ENCODE measurements at regions not wholly inside any gene's neighbourhood (a gene's known extent, or its start where the extent isn't known, plus 50 kb on each side); places are given as distances from the start of the nearest gene placed in this dataset.

DNA sequence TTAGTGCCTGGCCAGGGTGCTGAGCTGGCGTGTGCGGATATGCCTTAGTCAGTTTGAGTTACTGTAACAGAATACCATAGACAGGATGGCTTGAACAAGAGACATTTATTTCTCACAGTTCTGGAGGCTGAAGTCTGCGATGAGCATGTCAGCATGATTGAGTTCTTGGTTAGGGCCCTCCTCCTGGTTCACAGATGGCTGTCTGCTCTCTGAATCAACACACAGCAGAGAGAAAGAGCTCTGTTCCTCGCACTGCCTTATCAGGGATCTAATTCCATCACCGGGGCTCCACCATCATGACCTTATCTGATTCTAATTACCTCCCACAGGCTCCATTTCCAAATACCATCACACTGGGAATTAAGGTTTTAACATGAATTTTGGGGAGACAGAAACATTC lies 386.6 kb upstream of the DPH6 start:
- H3K4me1 ChIP-seq (ENCODE audit: control insufficient read depth, extremely low read depth, insufficient read depth, low read length) = no peaks in the 10 kb centered on the region
- no peak overlapping the region for H3K4me3 ChIP-seq (replicated peaks in 1 of 4; ENCODE audit: control extremely low read depth in 1 of 4, insufficient read depth in 1 of 4, low read depth in 3 of 4, low read length in 4 of 4)
- no peaks in the 10 kb centered on the region for H3K9me3 ChIP-seq (ENCODE audit: control insufficient read depth, insufficient read depth, low read depth, low read length)
- no peak overlapping the region for H3K4me2 ChIP-seq (ENCODE audit: extremely low read depth, insufficient read depth, low read length)
- no peak overlapping the region for H3K9ac ChIP-seq (ENCODE audit: insufficient read depth, low read length)
- no peaks in the 10 kb centered on the region for H3K27me3 ChIP-seq (ENCODE audit: control insufficient read depth, insufficient read depth, low read length)
- no peak overlapping the region for H2AFZ ChIP-seq (ENCODE audit: low read length)
- no peaks in the 10 kb centered on the region for H4K20me1 ChIP-seq (ENCODE audit: control insufficient read depth, extremely low read depth, insufficient read depth, low read length)
- no peaks in the 10 kb centered on the region for H3K79me2 ChIP-seq (ENCODE audit: control insufficient read depth, insufficient read depth, low read length)
- H3K36me3 ChIP-seq (ENCODE audit: control insufficient read depth, insufficient read depth, low read length) = no peaks in the 10 kb centered on the region
- no peak overlapping the region for H3K27ac ChIP-seq (ENCODE audit: insufficient read depth, low read length)
- peak in 1 of 2 donors; percentile 5 for DNase-seq (ENCODE audit: low read depth in 2 of 2)
- TF ChIP-seq EZH2 (IDR thresholded peaks at IDR 0.05; ENCODE audit: low read length, missing control alignments) = no peak
- TF ChIP-seq, protein P1, sequence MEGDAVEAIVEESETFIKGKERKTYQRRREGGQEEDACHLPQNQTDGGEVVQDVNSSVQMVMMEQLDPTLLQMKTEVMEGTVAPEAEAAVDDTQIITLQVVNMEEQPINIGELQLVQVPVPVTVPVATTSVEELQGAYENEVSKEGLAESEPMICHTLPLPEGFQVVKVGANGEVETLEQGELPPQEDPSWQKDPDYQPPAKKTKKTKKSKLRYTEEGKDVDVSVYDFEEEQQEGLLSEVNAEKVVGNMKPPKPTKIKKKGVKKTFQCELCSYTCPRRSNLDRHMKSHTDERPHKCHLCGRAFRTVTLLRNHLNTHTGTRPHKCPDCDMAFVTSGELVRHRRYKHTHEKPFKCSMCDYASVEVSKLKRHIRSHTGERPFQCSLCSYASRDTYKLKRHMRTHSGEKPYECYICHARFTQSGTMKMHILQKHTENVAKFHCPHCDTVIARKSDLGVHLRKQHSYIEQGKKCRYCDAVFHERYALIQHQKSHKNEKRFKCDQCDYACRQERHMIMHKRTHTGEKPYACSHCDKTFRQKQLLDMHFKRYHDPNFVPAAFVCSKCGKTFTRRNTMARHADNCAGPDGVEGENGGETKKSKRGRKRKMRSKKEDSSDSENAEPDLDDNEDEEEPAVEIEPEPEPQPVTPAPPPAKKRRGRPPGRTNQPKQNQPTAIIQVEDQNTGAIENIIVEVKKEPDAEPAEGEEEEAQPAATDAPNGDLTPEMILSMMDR (conservative IDR thresholded peaks at IDR 0.05 in 1 of 2, IDR thresholded peaks at IDR 0.05 in 1 of 2; ENCODE audit: low read depth in 1 of 2, low read length in 2 of 2) = no peak

DNA sequence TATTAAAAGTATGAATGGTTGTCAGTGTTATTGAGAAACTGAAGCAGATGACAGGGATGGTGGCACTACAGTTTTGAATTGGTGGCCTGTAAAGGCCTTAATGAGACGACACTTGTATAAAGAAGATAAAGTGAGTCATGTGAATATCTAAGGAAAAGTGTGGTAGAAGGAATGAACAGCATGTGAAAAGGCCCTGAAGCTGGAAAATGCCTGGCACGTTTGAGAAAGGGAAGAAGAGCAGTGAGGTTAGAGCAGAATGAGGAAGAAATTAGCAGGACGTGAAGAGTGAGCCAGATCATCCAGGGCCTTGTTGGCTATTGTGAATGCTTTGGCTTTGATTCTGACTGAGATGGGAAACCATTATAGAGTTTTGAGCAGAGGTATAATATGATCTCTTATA lies 387.6 kb upstream of the DPH6 start:
- no peak for DNase-seq (ENCODE audit: low read depth in 2 of 2)
- Histone ChIP-seq H2AFZ (ENCODE audit: low read length) (no peak overlapping the region), H3K4me1 (ENCODE audit: control insufficient read depth, extremely low read depth, insufficient read depth, low read length) (no peaks in the 10 kb centered on the region), H3K9ac (ENCODE audit: insufficient read depth, low read length) (no peak overlapping the region), H3K4me2 (ENCODE audit: extremely low read depth, insufficient read depth, low read length) (no peak overlapping the region), H4K20me1 (ENCODE audit: control insufficient read depth, extremely low read depth, insufficient read depth, low read length) (no peaks in the 10 kb centered on the region), H3K79me2 (ENCODE audit: control insufficient read depth, insufficient read depth, low read length) (no peaks in the 10 kb centered on the region), H3K4me3 (replicated peaks in 1 of 4; ENCODE audit: control extremely low read depth in 1 of 4, insufficient read depth in 1 of 4, low read depth in 3 of 4, low read length in 4 of 4) (no peak overlapping the region), H3K27me3 (ENCODE audit: control insufficient read depth, insufficient read depth, low read length) (no peaks in the 10 kb centered on the region), H3K27ac (ENCODE audit: insufficient read depth, low read length) (no peak overlapping the region), H3K36me3 (ENCODE audit: control insufficient read depth, insufficient read depth, low read length) (no peaks in the 10 kb centered on the region), H3K9me3 (ENCODE audit: control insufficient read depth, insufficient read depth, low read depth, low read length) (no peaks in the 10 kb centered on the region)
- TF ChIP-seq, protein P1 (conservative IDR thresholded peaks at IDR 0.05 in 1 of 2, IDR thresholded peaks at IDR 0.05 in 1 of 2; ENCODE audit: low read depth in 1 of 2, low read length in 2 of 2) = no peak
- no peak for TF ChIP-seq EZH2 (IDR thresholded peaks at IDR 0.05; ENCODE audit: low read length, missing control alignments)

DNA sequence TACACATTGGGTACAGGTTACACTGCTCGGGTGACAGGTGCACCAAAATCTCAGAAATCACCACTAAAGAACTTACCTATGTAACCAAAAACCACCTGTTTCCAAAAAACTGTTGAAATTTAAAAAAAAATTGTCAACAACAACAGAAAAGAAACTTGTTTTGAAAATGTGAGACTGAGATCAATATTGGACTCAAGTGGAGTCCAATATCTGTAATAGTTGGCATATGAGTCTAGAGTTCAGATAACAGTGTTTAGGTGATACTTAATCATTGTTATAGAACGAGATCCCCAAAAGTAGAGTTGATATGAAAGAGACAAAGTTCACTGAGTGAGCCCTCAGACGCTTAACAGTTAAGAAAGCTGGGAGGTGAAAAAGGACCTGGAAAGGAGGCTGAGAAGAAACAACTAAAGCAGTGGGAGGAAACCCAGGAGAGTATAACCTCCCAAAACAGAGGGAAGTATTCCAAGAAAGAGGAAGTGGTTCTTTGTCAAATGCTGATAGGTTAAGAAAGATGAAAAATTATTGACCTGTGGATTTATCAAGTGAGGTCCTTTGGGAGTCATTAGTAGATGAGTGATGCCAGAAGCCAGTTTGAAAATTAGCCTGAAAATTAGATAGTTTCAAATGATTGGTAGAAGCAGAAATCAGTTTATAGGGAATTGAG lies 388.6 kb upstream of the DPH6 start:
- no peaks in the 10 kb centered on the region for H4K20me1 ChIP-seq (ENCODE audit: control insufficient read depth, extremely low read depth, insufficient read depth, low read length)
- H3K4me2 ChIP-seq (ENCODE audit: extremely low read depth, insufficient read depth, low read length) = no peak overlapping the region
- H3K9me3 ChIP-seq (ENCODE audit: control insufficient read depth, insufficient read depth, low read depth, low read length) = no peaks in the 10 kb centered on the region
- H2AFZ ChIP-seq (ENCODE audit: low read length) = no peak overlapping the region
- no peak for DNase-seq (ENCODE audit: low read depth in 2 of 2)
- H3K27ac ChIP-seq (ENCODE audit: insufficient read depth, low read length) = no peak overlapping the region
- no peaks in the 10 kb centered on the region for H3K36me3 ChIP-seq (ENCODE audit: control insufficient read depth, insufficient read depth, low read length)
- no peaks in the 10 kb centered on the region for H3K4me1 ChIP-seq (ENCODE audit: control insufficient read depth, extremely low read depth, insufficient read depth, low read length)
- H3K79me2 ChIP-seq (ENCODE audit: control insufficient read depth, insufficient read depth, low read length) = no peaks in the 10 kb centered on the region
- no peaks in the 10 kb centered on the region for H3K27me3 ChIP-seq (ENCODE audit: control insufficient read depth, insufficient read depth, low read length)
- TF ChIP-seq, protein P1 (conservative IDR thresholded peaks at IDR 0.05 in 1 of 2, IDR thresholded peaks at IDR 0.05 in 1 of 2; ENCODE audit: low read depth in 1 of 2, low read length in 2 of 2) = no peak
- TF ChIP-seq EZH2 (IDR thresholded peaks at IDR 0.05; ENCODE audit: low read length, missing control alignments) = no peak
- no peak overlapping the region for H3K4me3 ChIP-seq (replicated peaks in 1 of 4; ENCODE audit: control extremely low read depth in 1 of 4, insufficient read depth in 1 of 4, low read depth in 3 of 4, low read length in 4 of 4)
- H3K9ac ChIP-seq (ENCODE audit: insufficient read depth, low read length) = no peak overlapping the region
